GM23248 (cell line): ENCODE measurements at regions not wholly inside any gene's neighbourhood (a gene's known extent, or its start where the extent isn't known, plus 50 kb on each side); places are given as distances from the start of the nearest gene placed in this dataset.

Experiments used
- DNase-seq: peaks from one replicate; pipeline ENCODE4 v3.0.0-alpha.2; 2015
- H2AFZ ChIP-seq: fragments of 200-600 bp; sonication (generic); 2 replicates; pipeline ENCODE4 v1.6.1; 2016; ENCODE audit warnings: antibody characterized with exemption
- H3F3A ChIP-seq: fragments of 200-600 bp; sonication (generic); 2 replicates; pipeline ENCODE4 v1.6.1; 2016; ENCODE audit warnings: mild to moderate bottlenecking, antibody characterized with exemption, mixed run types; ENCODE audit not compliant: insufficient read depth
- H3K27ac ChIP-seq: fragments of 200-600 bp; sonication (generic); 2 replicates; pipeline ENCODE4 v1.5.1; 2016; ENCODE audit warnings: mild to moderate bottlenecking
- H3K27me3 ChIP-seq: fragments of 200-600 bp; sonication (generic); replicated peaks from 2 replicates; pipeline ENCODE4 v1.6.1; 2016; ENCODE audit warnings: mild to moderate bottlenecking; ENCODE audit not compliant: insufficient read depth
- H3K36me3 ChIP-seq: fragments of 200-600 bp; sonication (generic); 2 replicates; pipeline ENCODE4 v1.6.1; 2016; ENCODE audit warnings: low read depth, mild to moderate bottlenecking
- H3K4me1 ChIP-seq: fragments of 200-600 bp; sonication (generic); 2 replicates; pipeline ENCODE4 v1.6.1; 2016; ENCODE audit warnings: mild to moderate bottlenecking; ENCODE audit not compliant: insufficient read depth
- H3K4me2 ChIP-seq: fragments of 200-600 bp; sonication (generic); one replicate; pipeline ENCODE4 v1.6.1; 2016; ENCODE audit warnings: mild to moderate bottlenecking; ENCODE audit not compliant: unreplicated experiment
- H3K4me3 ChIP-seq: fragments of 200-600 bp; sonication (generic); 2 replicates; pipeline ENCODE4 v1.5.1; 2016; ENCODE audit warnings: mild to moderate bottlenecking
- H3K79me2 ChIP-seq: fragments of 200-600 bp; sonication (generic); 2 replicates; pipeline ENCODE4 v1.6.1; 2016; ENCODE audit warnings: mild to moderate bottlenecking; ENCODE audit not compliant: insufficient read depth
- H3K9ac ChIP-seq: fragments of 200-600 bp; sonication (generic); 2 replicates; pipeline ENCODE4 v1.6.1; 2016; ENCODE audit warnings: mild to moderate bottlenecking
- H3K9me2 ChIP-seq: fragments of 200-600 bp; sonication (generic); 2 replicates; pipeline ENCODE4 v1.6.1; 2016; ENCODE audit warnings: mixed run types, mild to moderate bottlenecking, moderate library complexity; ENCODE audit not compliant: insufficient read depth
- H3K9me3 ChIP-seq: fragments of 200-600 bp; sonication (generic); one replicate; pipeline ENCODE4 v1.6.1; 2017; ENCODE audit warnings: low read depth
- H4K20me1 ChIP-seq: fragments of 200-600 bp; sonication (generic); 2 replicates; pipeline ENCODE4 v1.6.0; 2016; ENCODE audit not compliant: insufficient read depth
- EZH2 ChIP-seq: fragments of 200-600 bp; sonication (generic); IDR thresholded peaks from 2 replicates; pipeline ENCODE4 v1.6.1; 2018; ENCODE audit warnings: antibody characterized with exemption, mild to moderate bottlenecking; ENCODE audit not compliant: insufficient read depth, poor library complexity, severe bottlenecking
- EZH2phosphoT487 ChIP-seq: fragments of 200-600 bp; sonication (generic); IDR thresholded peaks from 2 replicates; pipeline ENCODE4 v1.6.1; 2018; ENCODE audit warnings: antibody characterized with exemption, moderate library complexity, mild to moderate bottlenecking, low read depth; ENCODE audit not compliant: insufficient read depth
- WGBS, 2 experiments: methylation state at CpG; one replicate each; pipeline ENCODE4 v1.1.6; 2015 to 2017; ENCODE audit warnings: low lambda C conversion rate in 2 of 2, low coverage in 1 of 2; ENCODE audit errors: missing lambda C conversion rate in 2 of 2; 5-methylcytosine and 5-hydroxymethylcytosine counted together
- in situ Hi-C: fragments of 300-500 bp; cut with MboI; formaldehyde crosslinking; loops from 2 replicates; pipeline ENCODE4 v1.15.0; 2020

DNA sequence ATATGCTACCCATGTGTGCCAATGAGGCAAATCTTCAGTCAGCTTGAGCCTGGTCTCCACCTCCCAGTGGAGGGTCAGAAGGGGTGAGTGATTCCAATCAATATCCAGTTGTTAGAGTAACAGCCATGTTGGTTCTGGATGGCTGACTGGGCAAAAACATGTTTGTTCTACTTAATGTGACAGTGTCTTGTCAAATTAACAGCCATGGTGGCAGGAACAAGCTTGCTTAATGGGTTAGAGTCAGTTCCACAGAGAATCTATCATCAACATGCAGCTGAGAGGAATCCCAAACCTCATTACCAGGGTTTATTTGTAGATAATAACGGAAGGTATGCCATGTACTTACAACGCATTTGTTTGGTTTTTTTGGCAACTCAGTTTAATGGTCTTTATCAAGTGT lies 133.2 kb downstream of the SLC17A6 start:
- H3K9ac ChIP-seq: no peak overlapping the region
- H3K4me1 ChIP-seq: peaks cover 17% of the 10 kb centered on the region
- DNase-seq: no peak
- H3K9me2 ChIP-seq: no peaks in the 10 kb centered on the region
- H2AFZ ChIP-seq: no peak overlapping the region
- TF ChIP-seq EZH2phosphoT487 (no peak), EZH2 (no peak)
- no peaks in the 10 kb centered on the region for H3K27me3 ChIP-seq
- H3K27ac ChIP-seq: no peak overlapping the region
- in situ Hi-C loops: no loop called here
- 60 to 74% methylated on average over 2 of the region's 2 CpGs for WGBS, 2 experiments
- H3K9me3 ChIP-seq: no peaks in the 10 kb centered on the region
- H3K4me3 ChIP-seq: no peak overlapping the region
- no peaks in the 10 kb centered on the region for H3K79me2 ChIP-seq
- no peak overlapping the region for H3K4me2 ChIP-seq
- H4K20me1 ChIP-seq: no peaks in the 10 kb centered on the region
- H3K36me3 ChIP-seq: no peaks in the 10 kb centered on the region
- H3F3A ChIP-seq: peaks cover 17% of the 10 kb centered on the region

DNA sequence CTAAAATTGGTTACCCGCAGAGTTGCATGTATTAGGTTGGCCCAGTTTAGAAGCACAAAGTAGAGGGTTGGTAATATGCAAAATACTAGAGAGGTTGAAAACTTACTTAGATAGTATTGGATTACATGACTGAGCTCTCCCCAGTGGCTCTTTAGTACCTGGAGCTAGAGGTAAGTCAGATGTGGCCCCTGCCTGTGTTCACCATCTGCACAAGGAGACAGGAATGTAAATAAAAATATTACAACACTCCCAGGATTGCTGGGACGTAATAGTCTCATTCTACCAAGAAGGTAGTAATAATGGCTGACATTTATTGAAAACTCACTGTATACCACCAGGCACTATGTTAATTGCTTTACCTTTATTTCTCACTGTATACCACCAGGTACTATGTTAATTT lies 129.6 kb downstream of the SLC17A6 start:
- Histone ChIP-seq H3K36me3 (no peaks in the 10 kb centered on the region), H3K9ac (peak overlapping the region; percentile 27; the same call in 1 of the 2 replicates), H3K4me1 (peaks cover 25% of the 10 kb centered on the region), H3K4me3 (no peak overlapping the region), H3K79me2 (no peaks in the 10 kb centered on the region), H3K27me3 (no peaks in the 10 kb centered on the region), H3K9me3 (no peaks in the 10 kb centered on the region), H4K20me1 (no peaks in the 10 kb centered on the region), H3K9me2 (no peaks in the 10 kb centered on the region; the same call in 1 of the 2 replicates), H3F3A (peaks cover 27% of the 10 kb centered on the region), H2AFZ (no peak overlapping the region), H3K4me2 (peak overlapping the region; percentile 2), H3K27ac (peak overlapping the region; percentile 83)
- no peak for DNase-seq
- in situ Hi-C loops: no loop called here
- TF ChIP-seq EZH2 (no peak), EZH2phosphoT487 (no peak)
- WGBS, 2 experiments: 75 to 87% methylated on average over 2 of the region's 2 CpGs

DNA sequence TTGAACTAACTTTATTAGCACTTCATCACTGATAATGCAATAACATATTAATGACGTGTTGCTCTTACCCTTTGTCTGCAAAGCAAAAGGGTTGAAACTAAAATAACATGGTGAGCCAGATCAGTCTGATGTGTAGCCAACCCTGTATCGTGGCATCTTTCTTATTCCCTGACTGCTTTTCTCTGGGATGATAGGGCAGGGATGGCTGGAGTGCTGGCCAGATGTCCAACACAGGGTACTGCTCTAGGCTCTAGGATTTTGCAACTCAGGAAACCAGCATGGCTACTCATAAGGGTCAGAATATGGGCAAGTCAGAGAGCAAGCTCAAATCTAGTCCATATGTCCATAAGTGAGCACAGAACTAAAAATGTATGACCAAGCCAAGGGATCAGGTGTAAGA lies 129.1 kb downstream of the SLC17A6 start:
- DNase-seq: peak; percentile 77
- Histone ChIP-seq H2AFZ (no peak overlapping the region), H3K79me2 (no peaks in the 10 kb centered on the region), H3F3A (peaks cover 29% of the 10 kb centered on the region), H3K9me3 (no peaks in the 10 kb centered on the region), H3K9me2 (no peaks in the 10 kb centered on the region; the same call in 1 of the 2 replicates), H3K4me2 (peak overlapping the region; percentile 2), H3K27me3 (no peaks in the 10 kb centered on the region), H3K4me1 (peaks cover 25% of the 10 kb centered on the region), H3K36me3 (no peaks in the 10 kb centered on the region), H3K4me3 (no peak overlapping the region), H4K20me1 (no peaks in the 10 kb centered on the region), H3K9ac (peak overlapping the region; percentile 27; the same call in 1 of the 2 replicates), H3K27ac (peak overlapping the region; percentile 83)
- peak; percentile 45; the same call in 1 of the 2 replicates for TF ChIP-seq EZH2phosphoT487
- no peak for TF ChIP-seq EZH2
- in situ Hi-C loops: no loop called here
- 51 to 55% methylated on average over 2 of the region's 2 CpGs for WGBS, 2 experiments

DNA sequence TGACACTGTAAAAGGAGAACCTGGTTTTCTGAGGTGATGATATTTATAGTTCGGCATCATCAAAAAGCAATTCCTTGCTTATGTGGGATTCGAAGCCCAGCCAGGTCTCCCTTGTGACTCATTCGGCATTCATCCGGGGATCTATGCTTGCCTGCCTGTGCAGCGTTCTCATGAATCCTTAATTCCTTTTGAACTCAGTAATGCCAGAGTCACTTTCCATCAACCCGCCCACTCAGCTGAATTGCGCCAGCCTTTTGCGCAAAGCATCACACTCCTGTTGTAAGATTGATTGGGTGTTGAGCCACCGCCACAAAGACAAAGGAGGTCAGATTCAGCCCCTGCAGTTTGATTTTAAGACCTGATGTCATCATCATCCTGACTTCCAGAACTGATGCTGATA lies 128.6 kb downstream of the SLC17A6 start:
- Histone ChIP-seq H3F3A (peaks cover 33% of the 10 kb centered on the region), H3K4me3 (no peak overlapping the region), H3K27ac (peak overlapping the region; percentile 83), H3K4me1 (peaks cover 25% of the 10 kb centered on the region), H2AFZ (no peak overlapping the region), H3K9ac (peak overlapping the region; percentile 41), H4K20me1 (no peaks in the 10 kb centered on the region), H3K4me2 (peak overlapping the region; percentile 31), H3K36me3 (no peaks in the 10 kb centered on the region), H3K27me3 (no peaks in the 10 kb centered on the region), H3K9me2 (no peaks in the 10 kb centered on the region; the same call in 1 of the 2 replicates), H3K79me2 (no peaks in the 10 kb centered on the region), H3K9me3 (no peaks in the 10 kb centered on the region)
- TF ChIP-seq EZH2phosphoT487 (peak; percentile 90), EZH2 (no peak)
- peak; percentile 98 for DNase-seq
- 10 to 16% methylated on average over 9 of the region's 9 CpGs for WGBS, 2 experiments
- in situ Hi-C loops: no loop called here

DNA sequence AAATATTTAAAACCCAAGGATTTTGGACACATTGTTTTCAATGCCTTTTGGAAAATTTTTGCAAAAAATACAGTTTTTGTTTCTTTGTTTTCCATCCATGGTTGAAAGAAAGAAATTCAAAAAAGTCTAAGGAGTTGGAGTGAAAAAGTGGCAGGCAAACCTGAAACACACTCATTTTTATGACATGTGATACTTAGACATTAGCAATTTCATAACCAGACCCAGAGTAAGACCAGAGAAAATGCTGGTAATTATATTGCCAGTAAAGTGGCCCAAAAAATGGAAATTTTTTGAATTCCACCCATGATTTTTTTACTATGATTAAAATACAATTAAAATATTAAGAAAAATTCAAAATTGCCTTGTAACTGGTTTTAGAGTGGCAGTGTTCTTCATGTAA lies 128.2 kb downstream of the SLC17A6 start:
- no peaks in the 10 kb centered on the region for H3K79me2 ChIP-seq
- DNase-seq: peak; percentile 56
- H3K4me1 ChIP-seq: peaks cover 30% of the 10 kb centered on the region
- peak overlapping the region; percentile 83 for H3K27ac ChIP-seq
- in situ Hi-C loops: no loop called here
- H3K36me3 ChIP-seq: no peaks in the 10 kb centered on the region
- no peaks in the 10 kb centered on the region for H3K9me3 ChIP-seq
- peak overlapping the region; percentile 31 for H3K4me2 ChIP-seq
- peaks cover 38% of the 10 kb centered on the region for H3F3A ChIP-seq
- no peak overlapping the region for H3K4me3 ChIP-seq
- H3K9ac ChIP-seq: peak overlapping the region; percentile 41
- no peaks in the 10 kb centered on the region for H4K20me1 ChIP-seq
- TF ChIP-seq EZH2phosphoT487: no peak
- H3K27me3 ChIP-seq: no peaks in the 10 kb centered on the region
- H2AFZ ChIP-seq: no peak overlapping the region
- no peaks in the 10 kb centered on the region; the same call in 1 of the 2 replicates for H3K9me2 ChIP-seq
